ENCODE measurements at regions not wholly inside any gene's neighbourhood (a gene's known extent, or its start where the extent isn't known, plus 50 kb on each side); places are given as distances from the start of the nearest gene placed in this dataset.
"Not testable (repeated sequence)": the region's sequence is repeated elsewhere in the genome, so short reads cannot be mapped to it uniquely, and the experiment has no call there.

- no peak for TF ChIP-seq CTCF (IDR thresholded peaks at IDR 0.05; ENCODE audit: insufficient read depth, low read length, severe bottlenecking)
- no peaks in the 10 kb centered on the region for H3K27me3 ChIP-seq (ENCODE audit: control insufficient read depth, insufficient read depth, low read length)
- DNase-seq (ENCODE audit: low read depth) (no peak), FAIRE-seq (no peak)
- no peak overlapping the region for H3K4me3 ChIP-seq (ENCODE audit: low read depth, low read length)
- H3K36me3 ChIP-seq (ENCODE audit: control insufficient read depth, insufficient read depth, low read length): no peaks in the 10 kb centered on the region
Observed at GRCh38 chr5:159807586-159807985, 108.7 kb upstream of the ADRA1B start.

GRCh38 chr5:159811712-159812111 lies 104.6 kb upstream of the ADRA1B start:
- Histone ChIP-seq H3K36me3 (ENCODE audit: control insufficient read depth, insufficient read depth, low read length) (no peaks in the 10 kb centered on the region), H3K4me3 (ENCODE audit: low read depth, low read length) (no peak overlapping the region), H3K27me3 (ENCODE audit: control insufficient read depth, insufficient read depth, low read length) (no peaks in the 10 kb centered on the region)
- no peak for DNase-seq (ENCODE audit: low read depth)
- no peak for TF ChIP-seq CTCF (IDR thresholded peaks at IDR 0.05; ENCODE audit: insufficient read depth, low read length, severe bottlenecking)
- no peak for FAIRE-seq

DNA sequence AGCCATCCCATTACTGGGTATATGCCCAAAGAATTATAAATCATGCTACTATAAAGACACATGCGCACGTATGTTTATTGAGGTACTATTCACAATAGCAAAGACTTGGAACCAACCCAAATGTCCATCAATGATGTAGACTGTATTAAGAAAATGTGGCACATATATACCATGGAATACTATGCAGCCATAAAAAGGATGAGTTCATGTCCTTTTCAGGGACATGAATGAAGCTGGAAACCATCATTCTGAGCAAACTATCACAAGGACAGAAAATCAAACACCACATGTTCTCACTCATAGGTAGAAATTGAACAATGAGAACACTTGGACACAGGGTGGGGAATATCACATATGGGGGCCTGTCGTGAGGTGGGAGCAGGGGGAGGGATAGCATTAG lies 103.5 kb upstream of the ADRA1B start:
- FAIRE-seq; DNase-seq (ENCODE audit: low read depth); H3K4me3 ChIP-seq (ENCODE audit: low read depth, low read length); H3K36me3 ChIP-seq (ENCODE audit: control insufficient read depth, insufficient read depth, low read length); H3K27me3 ChIP-seq (ENCODE audit: control insufficient read depth, insufficient read depth, low read length): not testable (repeated sequence)

- H3K4me3 ChIP-seq (ENCODE audit: low read depth, low read length): no peak overlapping the region
- FAIRE-seq (no peak), DNase-seq (ENCODE audit: low read depth) (no peak)
- no peaks in the 10 kb centered on the region for H3K27me3 ChIP-seq (ENCODE audit: control insufficient read depth, insufficient read depth, low read length)
- H3K36me3 ChIP-seq (ENCODE audit: control insufficient read depth, insufficient read depth, low read length): no peaks in the 10 kb centered on the region
- no peak for TF ChIP-seq CTCF (IDR thresholded peaks at IDR 0.05; ENCODE audit: insufficient read depth, low read length, severe bottlenecking)
Observed at GRCh38 chr5:159814222-159814621, 102.1 kb upstream of the ADRA1B start.

- no peak for FAIRE-seq
- Histone ChIP-seq H3K36me3 (ENCODE audit: control insufficient read depth, insufficient read depth, low read length) (no peaks in the 10 kb centered on the region), H3K27me3 (ENCODE audit: control insufficient read depth, insufficient read depth, low read length) (no peaks in the 10 kb centered on the region), H3K4me3 (ENCODE audit: low read depth, low read length) (no peak overlapping the region)
- TF ChIP-seq CTCF (IDR thresholded peaks at IDR 0.05; ENCODE audit: insufficient read depth, low read length, severe bottlenecking): no peak
- DNase-seq (ENCODE audit: low read depth): peak; percentile 68
Observed at GRCh38 chr5:159814805-159815585, 101.3 kb upstream of the ADRA1B start.

GRCh38 chr5:159817262-159818029 lies 98.8 kb upstream of the ADRA1B start:
- no peak for FAIRE-seq
- Histone ChIP-seq H3K36me3 (ENCODE audit: control insufficient read depth, insufficient read depth, low read length) (no peaks in the 10 kb centered on the region), H3K27me3 (ENCODE audit: control insufficient read depth, insufficient read depth, low read length) (no peaks in the 10 kb centered on the region), H3K4me3 (ENCODE audit: low read depth, low read length) (no peak overlapping the region)
- TF ChIP-seq CTCF (IDR thresholded peaks at IDR 0.05; ENCODE audit: insufficient read depth, low read length, severe bottlenecking): no peak
- DNase-seq (ENCODE audit: low read depth): peak; percentile 76

Measured in bronchial epithelial cell (primary cell).